ENCODE measurements at regions not wholly inside any gene's neighbourhood (a gene's known extent, or its start where the extent isn't known, plus 50 kb on each side); places are given as distances from the start of the nearest gene placed in this dataset.
"Not testable (repeated sequence)": the region's sequence is repeated elsewhere in the genome, so short reads cannot be mapped to it uniquely, and the experiment has no call there.

DNA sequence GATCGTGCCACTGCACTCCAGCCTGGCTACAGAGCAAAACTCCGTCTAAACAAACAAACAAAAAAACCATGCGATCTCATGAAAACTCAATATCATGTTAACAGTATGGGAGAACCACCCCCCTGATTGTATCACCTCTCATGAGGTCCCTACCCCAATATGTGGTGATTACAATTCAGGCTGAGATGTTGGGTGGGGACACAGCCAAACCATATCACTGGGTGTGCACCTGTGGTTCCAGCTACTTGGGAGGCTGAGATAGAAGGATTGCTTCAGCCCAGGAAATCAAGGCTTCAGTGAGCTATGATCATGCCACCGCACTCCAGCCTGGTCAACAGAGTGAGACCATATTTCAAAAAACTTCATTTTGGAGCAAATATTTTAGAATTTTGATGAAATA lies 1094.7 kb upstream of the CDH8 start:
- no peaks in the 10 kb centered on the region for H3K36me3 Mint-ChIP-seq (ENCODE audit: low read depth)
- POLR2A ChIA-PET: no interaction called here
- H3K9me3 Mint-ChIP-seq: peaks cover 15% of the 10 kb centered on the region
- intact Hi-C loops (cut with micrococcal nuclease): no loop called here
- H3K27me3 Mint-ChIP-seq: no peaks in the 10 kb centered on the region
- H3K27ac Mint-ChIP-seq: no peak overlapping the region
- no peak for DNase-seq
- ATAC-seq (ENCODE audit: low read depth): no peak
- CTCF ChIA-PET: no interaction called here
- H3K4me1 Mint-ChIP-seq: no peaks in the 10 kb centered on the region
- TF ChIP-seq CTCF (IDR thresholded peaks at IDR 0.05): no peak
- no peak overlapping the region for H3K4me3 Mint-ChIP-seq

DNA sequence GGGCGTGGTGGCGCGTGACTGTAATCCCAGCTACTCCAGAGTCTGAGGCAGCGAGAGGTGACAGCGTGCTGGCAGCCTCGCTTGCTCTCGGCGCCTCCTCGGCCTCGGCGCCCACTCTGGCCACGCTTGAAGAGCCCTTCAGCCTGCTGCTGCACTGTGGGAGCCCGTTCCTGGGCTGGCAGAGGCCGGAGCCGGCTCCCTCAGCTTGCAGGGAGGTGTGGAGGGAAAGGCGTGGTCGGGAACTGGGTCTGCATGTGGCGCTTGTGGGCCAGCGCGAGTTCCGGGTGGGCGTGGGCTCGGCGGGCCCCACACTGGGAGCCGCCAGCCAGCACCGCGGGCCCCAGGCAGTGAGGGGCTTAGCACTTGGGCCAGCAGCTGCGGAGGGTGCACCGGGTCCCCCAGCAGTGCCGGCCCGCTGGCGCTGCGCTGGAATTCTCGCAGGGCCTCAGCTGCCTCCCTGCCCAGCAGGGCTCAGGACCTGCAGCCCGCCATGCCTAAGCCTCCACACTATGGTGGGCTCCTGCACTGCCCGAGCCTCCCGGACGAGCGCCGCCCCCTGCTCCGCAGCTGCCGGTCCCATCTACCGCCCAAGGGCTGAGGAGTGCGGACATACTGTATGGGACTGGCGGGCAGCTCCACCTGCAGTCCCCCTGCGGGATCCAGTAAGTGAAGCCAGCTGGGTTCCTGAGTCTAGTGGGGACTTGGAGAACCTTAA lies 1093.3 kb upstream of the CDH8 start:
- H3K4me1 Mint-ChIP-seq: no peaks in the 10 kb centered on the region
- no peaks in the 10 kb centered on the region for H3K36me3 Mint-ChIP-seq (ENCODE audit: low read depth)
- H3K9me3 Mint-ChIP-seq: peaks cover 15% of the 10 kb centered on the region
- ATAC-seq (ENCODE audit: low read depth): no peak
- no peak for DNase-seq
- CTCF ChIA-PET: no interaction called here
- H3K4me3 Mint-ChIP-seq: no peak overlapping the region
- no peak overlapping the region for H3K27ac Mint-ChIP-seq
- no peak for TF ChIP-seq CTCF (IDR thresholded peaks at IDR 0.05)
- POLR2A ChIA-PET: no interaction called here
- no peaks in the 10 kb centered on the region for H3K27me3 Mint-ChIP-seq
- intact Hi-C loops (cut with micrococcal nuclease): no loop called here

- H3K4me3 Mint-ChIP-seq; H3K27me3 Mint-ChIP-seq; DNase-seq; H3K9me3 Mint-ChIP-seq; POLR2A ChIA-PET; H3K27ac Mint-ChIP-seq; intact Hi-C loops (cut with micrococcal nuclease); H3K4me1 Mint-ChIP-seq; CTCF ChIA-PET; H3K36me3 Mint-ChIP-seq (ENCODE audit: low read depth); ATAC-seq (ENCODE audit: low read depth): not testable (repeated sequence)
Observed at GRCh38 chr16:63119905-63120304, 1083.7 kb upstream of the CDH8 start.

DNA sequence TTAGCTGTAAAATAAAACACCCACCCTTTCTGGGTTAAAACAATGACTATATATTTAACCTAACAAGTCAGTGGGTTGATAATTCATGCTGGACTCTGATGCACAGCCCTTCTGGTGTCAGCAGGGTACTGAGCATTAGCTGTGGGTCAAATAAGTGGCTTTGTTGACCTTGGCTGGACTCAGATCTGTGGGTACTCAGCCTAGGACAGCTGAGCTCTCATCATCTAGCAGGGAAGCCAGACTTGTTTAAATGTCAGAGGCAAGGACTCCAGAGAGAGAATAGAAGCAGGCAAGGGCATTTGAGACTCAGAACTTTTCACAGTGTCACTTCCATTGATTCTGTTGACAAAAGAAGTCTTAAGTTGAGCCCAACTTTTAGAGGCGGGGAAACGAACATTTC lies 1063.8 kb upstream of the CDH8 start:
- H3K36me3 Mint-ChIP-seq (ENCODE audit: low read depth): no peaks in the 10 kb centered on the region
- ATAC-seq (ENCODE audit: low read depth): no peak

DNA sequence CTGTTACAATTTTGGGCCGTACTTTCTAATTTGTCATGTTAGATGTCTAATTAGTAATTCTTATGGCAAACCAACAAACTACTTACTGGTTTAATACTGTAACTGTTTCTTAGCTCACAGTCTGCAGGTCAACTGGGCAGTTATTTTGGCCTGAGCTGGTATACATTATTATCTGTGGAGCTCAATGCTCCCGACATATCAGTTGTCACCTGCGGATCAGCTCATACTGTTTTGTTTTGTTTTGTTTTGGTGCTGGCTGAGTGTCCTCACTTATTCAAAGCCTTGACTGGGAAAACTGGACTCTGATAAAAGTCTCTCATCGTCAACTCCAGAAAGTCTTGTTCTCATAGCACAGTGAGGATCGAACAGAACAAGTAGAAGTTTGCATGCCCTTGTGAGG lies 1060.6 kb upstream of the CDH8 start:
- TF ChIP-seq CTCF (IDR thresholded peaks at IDR 0.05): no peak
- intact Hi-C loops (cut with micrococcal nuclease): no loop called here
- Mint-ChIP-seq H3K27me3 (no peaks in the 10 kb centered on the region), H3K36me3 (ENCODE audit: low read depth) (no peaks in the 10 kb centered on the region), H3K4me1 (no peaks in the 10 kb centered on the region), H3K27ac (no peak overlapping the region), H3K9me3 (peaks cover 9% of the 10 kb centered on the region), H3K4me3 (no peak overlapping the region)
- ChIA-PET POLR2A (no interaction called here), CTCF (no interaction called here)
- no peak for ATAC-seq (ENCODE audit: low read depth)
- no peak for DNase-seq

More for the DNA sequence above, 1063.8 kb upstream of the CDH8 start:
- Mint-ChIP-seq H3K27me3 (no peaks in the 10 kb centered on the region), H3K4me3 (no peak overlapping the region), H3K27ac (no peak overlapping the region), H3K9me3 (peaks cover 7% of the 10 kb centered on the region), H3K4me1 (no peaks in the 10 kb centered on the region)
- ChIA-PET POLR2A (no interaction called here), CTCF (no interaction called here)
- no peak for TF ChIP-seq CTCF (IDR thresholded peaks at IDR 0.05)
- DNase-seq: no peak
- intact Hi-C loops (cut with micrococcal nuclease): no loop called here

GRCh38 chr16:63092736-63093135 lies 1056.5 kb upstream of the CDH8 start:
- no peak for DNase-seq
- Mint-ChIP-seq H3K27ac (no peak overlapping the region), H3K27me3 (no peaks in the 10 kb centered on the region), H3K9me3 (peaks cover 14% of the 10 kb centered on the region), H3K4me1 (no peaks in the 10 kb centered on the region), H3K4me3 (no peak overlapping the region), H3K36me3 (ENCODE audit: low read depth) (no peaks in the 10 kb centered on the region)
- no peak for ATAC-seq (ENCODE audit: low read depth)
- TF ChIP-seq CTCF (IDR thresholded peaks at IDR 0.05): no peak
- CTCF ChIA-PET: no interaction called here
- intact Hi-C loops (cut with micrococcal nuclease): no loop called here
- POLR2A ChIA-PET: no interaction called here

Data from activated B cell treated with CpG ODN at 0.5 μM for 24 hours (primary cell).